Astrocyte (in vitro differentiated cells and primary cell): ENCODE measurements at regions not wholly inside any gene's neighbourhood (a gene's known extent, or its start where the extent isn't known, plus 50 kb on each side); places are given as distances from the start of the nearest gene placed in this dataset.

Source experiments
- DNase-seq: peaks from one replicate; pipeline ENCODE4 v3.0.0-alpha.2; 2010; ENCODE audit warnings: low read depth
- FAIRE-seq: peaks from 2 replicates; lab custom pipeline; 2011; peaks lifted over from hg19 to GRCh38; lab: Jason Lieb, UNC
- H2AFZ ChIP-seq: 2 replicates; pipeline ENCODE4 v1.6.0; 2012; ENCODE audit warnings: low read depth, low read length, inconsistent platforms
- H3K27ac ChIP-seq: 2 replicates; pipeline ENCODE4 v1.5.1; 2011; ENCODE audit warnings: low read depth, low read length, inconsistent platforms
- H3K27me3 ChIP-seq: 2 replicates; pipeline ENCODE4 v1.6.0; 2011; ENCODE audit warnings: low read length, inconsistent platforms; ENCODE audit not compliant: insufficient read depth
- H3K36me3 ChIP-seq: 2 replicates; pipeline ENCODE4 v1.5.1; 2011; ENCODE audit warnings: low read length, inconsistent platforms; ENCODE audit not compliant: insufficient read depth
- H3K4me1 ChIP-seq: 2 replicates; pipeline ENCODE4 v1.5.1; 2011; ENCODE audit warnings: low read length, inconsistent platforms; ENCODE audit not compliant: insufficient read depth
- H3K4me2 ChIP-seq: 2 replicates; pipeline ENCODE4 v1.6.0; 2012; ENCODE audit warnings: low read length, inconsistent platforms
- H3K4me3 ChIP-seq: 2 replicates; pipeline ENCODE4 v1.5.1; 2011; ENCODE audit warnings: low read depth, mild to moderate bottlenecking, low read length, inconsistent platforms; ENCODE audit not compliant: insufficient read depth
- H3K79me2 ChIP-seq: 2 replicates; pipeline ENCODE4 v1.6.0; 2012; ENCODE audit warnings: mild to moderate bottlenecking, low read length, inconsistent platforms; ENCODE audit not compliant: insufficient read depth
- H3K9ac ChIP-seq: 2 replicates; pipeline ENCODE4 v1.6.0; 2012; ENCODE audit warnings: mild to moderate bottlenecking, low read length, inconsistent platforms
- H3K9me3 ChIP-seq: 2 replicates; pipeline ENCODE4 v1.5.1; 2012; ENCODE audit warnings: low read depth, mild to moderate bottlenecking, low read length, inconsistent platforms; ENCODE audit not compliant: insufficient read depth
- H4K20me1 ChIP-seq: 2 replicates; pipeline ENCODE4 v1.6.0; 2012; ENCODE audit warnings: low read length, inconsistent platforms; ENCODE audit not compliant: insufficient read depth
- H3K27ac Mint-ChIP-seq: one replicate; pipeline ENCODE4 v1.8.0; 2021; ENCODE audit warnings: mild to moderate bottlenecking, mixed read lengths; ENCODE audit not compliant: unreplicated experiment
- H3K27me3 Mint-ChIP-seq: one replicate; pipeline ENCODE4 v1.8.0; 2021; ENCODE audit warnings: low read depth, mixed read lengths; ENCODE audit not compliant: unreplicated experiment
- H3K36me3 Mint-ChIP-seq: one replicate; pipeline ENCODE4 v1.8.0; 2021; ENCODE audit warnings: low read depth, mixed read lengths; ENCODE audit not compliant: unreplicated experiment
- H3K4me1 Mint-ChIP-seq: one replicate; pipeline ENCODE4 v1.8.0; 2021; ENCODE audit warnings: low read depth, mixed read lengths; ENCODE audit not compliant: unreplicated experiment
- H3K4me3 Mint-ChIP-seq: one replicate; pipeline ENCODE4 v1.8.0; 2021; ENCODE audit warnings: mild to moderate bottlenecking, moderate library complexity, mixed read lengths; ENCODE audit not compliant: unreplicated experiment
- H3K9me3 Mint-ChIP-seq: one replicate; pipeline ENCODE4 v1.8.0; 2021; ENCODE audit warnings: mild to moderate bottlenecking, mixed read lengths; ENCODE audit not compliant: unreplicated experiment
- EZH2 ChIP-seq: IDR thresholded peaks from 2 replicates; pipeline ENCODE4 v1.6.1; 2012; ENCODE audit warnings: mild to moderate bottlenecking, low read length, inconsistent platforms; ENCODE audit not compliant: insufficient read depth
- TF ChIP-seq, protein P1 (sequence below): IDR thresholded peaks from 2 replicates; pipeline ENCODE4 v1.5.1; 2011; ENCODE audit warnings: low read depth, mild to moderate bottlenecking, inconsistent platforms, low read length, moderate library complexity; ENCODE audit not compliant: insufficient read depth

DNA sequence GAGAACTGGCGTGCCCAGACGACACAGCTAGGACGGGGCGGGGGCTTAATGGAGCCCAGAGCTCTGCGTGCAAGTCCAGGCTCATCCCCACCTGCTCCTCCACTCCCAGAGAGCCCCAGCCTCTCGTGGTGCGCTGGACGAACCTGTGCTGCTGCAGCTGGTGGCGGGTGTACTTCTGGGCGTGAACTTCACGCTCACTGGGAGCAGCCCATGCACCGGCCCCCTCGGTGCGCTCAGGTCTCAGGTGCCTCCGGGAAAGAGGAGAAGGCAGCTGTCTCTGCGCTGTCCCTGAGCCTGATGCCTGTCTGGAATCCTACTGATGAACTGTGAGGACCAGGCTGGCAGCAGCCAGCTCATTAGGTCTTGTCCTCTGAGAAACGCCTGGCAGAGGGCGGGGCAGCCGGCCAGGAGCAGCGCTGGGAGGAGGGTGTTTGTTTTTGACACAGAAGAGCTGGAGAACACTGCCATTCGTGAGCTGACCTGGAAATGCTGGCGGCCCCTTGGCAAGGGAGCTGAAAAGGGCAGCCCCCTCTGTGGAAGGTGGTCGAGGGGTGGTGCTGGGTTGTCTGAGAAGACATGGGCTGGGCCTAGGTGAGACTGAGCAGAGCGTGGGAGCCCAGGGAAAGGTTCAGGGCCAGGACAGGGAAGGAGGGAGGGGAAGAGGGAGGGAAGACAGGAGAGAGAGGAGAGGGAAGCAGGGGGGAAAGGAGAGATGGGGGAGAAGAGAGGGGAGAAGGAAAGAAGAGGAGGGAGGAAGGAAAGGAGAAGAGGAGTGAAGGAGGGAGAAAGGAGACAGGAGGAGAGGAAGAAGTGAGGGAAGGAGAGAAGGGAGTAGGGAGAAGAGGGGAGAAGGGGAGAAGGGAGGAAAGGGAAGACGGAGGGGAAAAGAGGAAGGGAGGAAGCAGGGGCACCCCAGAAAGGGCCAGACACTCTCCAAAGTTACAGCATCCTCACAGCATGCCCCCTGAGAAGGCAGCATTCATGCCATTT is 53.5 kb upstream of the TNS3 start:
- FAIRE-seq, result no peak
- Histone ChIP-seq H4K20me1 (no peaks in the 10 kb centered on the region), H3K9ac (peak overlapping the region; percentile 60), H2AFZ (peak overlapping the region; percentile 74), H3K36me3 (no peaks in the 10 kb centered on the region), H3K4me1 (peaks cover 42% of the 10 kb centered on the region), H3K9me3 (no peaks in the 10 kb centered on the region), H3K4me3 (no peak overlapping the region), H3K27ac (no peak overlapping the region), H3K79me2 (no peaks in the 10 kb centered on the region), H3K4me2 (peak overlapping the region; percentile 53), H3K27me3 (no peaks in the 10 kb centered on the region)
- DNase-seq, result no peak
- Mint-ChIP-seq H3K9me3 (no peaks in the 10 kb centered on the region), H3K27me3 (peaks cover 9% of the 10 kb centered on the region), H3K4me1 (peaks cover 22% of the 10 kb centered on the region), H3K36me3 (no peaks in the 10 kb centered on the region), H3K4me3 (no peak overlapping the region), H3K27ac (no peak overlapping the region)
- no peak for TF ChIP-seq EZH2
- TF ChIP-seq, protein P1, sequence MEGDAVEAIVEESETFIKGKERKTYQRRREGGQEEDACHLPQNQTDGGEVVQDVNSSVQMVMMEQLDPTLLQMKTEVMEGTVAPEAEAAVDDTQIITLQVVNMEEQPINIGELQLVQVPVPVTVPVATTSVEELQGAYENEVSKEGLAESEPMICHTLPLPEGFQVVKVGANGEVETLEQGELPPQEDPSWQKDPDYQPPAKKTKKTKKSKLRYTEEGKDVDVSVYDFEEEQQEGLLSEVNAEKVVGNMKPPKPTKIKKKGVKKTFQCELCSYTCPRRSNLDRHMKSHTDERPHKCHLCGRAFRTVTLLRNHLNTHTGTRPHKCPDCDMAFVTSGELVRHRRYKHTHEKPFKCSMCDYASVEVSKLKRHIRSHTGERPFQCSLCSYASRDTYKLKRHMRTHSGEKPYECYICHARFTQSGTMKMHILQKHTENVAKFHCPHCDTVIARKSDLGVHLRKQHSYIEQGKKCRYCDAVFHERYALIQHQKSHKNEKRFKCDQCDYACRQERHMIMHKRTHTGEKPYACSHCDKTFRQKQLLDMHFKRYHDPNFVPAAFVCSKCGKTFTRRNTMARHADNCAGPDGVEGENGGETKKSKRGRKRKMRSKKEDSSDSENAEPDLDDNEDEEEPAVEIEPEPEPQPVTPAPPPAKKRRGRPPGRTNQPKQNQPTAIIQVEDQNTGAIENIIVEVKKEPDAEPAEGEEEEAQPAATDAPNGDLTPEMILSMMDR, result no peak

DNA sequence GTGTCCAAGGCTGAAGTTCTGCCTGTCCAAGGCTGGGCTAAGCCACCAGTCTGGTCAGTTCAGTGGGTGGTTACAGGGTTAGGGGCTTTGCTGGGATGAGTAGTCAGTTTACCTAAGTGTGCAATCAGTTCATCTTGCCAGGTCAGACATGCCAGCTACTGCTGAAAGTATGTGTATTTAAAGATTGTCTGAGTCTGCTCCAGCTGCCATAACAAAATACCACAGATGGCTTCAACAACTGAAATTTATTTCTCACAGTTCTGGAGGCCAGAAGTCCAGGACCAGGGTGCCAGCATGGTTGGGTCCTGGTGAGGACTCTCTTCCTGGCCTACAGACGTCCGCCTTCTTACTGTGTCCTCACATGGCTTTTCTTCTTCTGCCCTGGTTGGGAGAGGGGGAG is 52.4 kb upstream of the TNS3 start:
- H3K9me3 Mint-ChIP-seq, result no peaks in the 10 kb centered on the region
- Histone ChIP-seq H3K4me1 (peaks cover 35% of the 10 kb centered on the region), H3K27me3 (no peaks in the 10 kb centered on the region), H3K4me3 (no peak overlapping the region), H3K9ac (no peak overlapping the region), H3K27ac (no peak overlapping the region), H2AFZ (no peak overlapping the region), H4K20me1 (no peaks in the 10 kb centered on the region), H3K9me3 (no peaks in the 10 kb centered on the region), H3K4me2 (peak overlapping the region; percentile 23), H3K36me3 (no peaks in the 10 kb centered on the region), H3K79me2 (no peaks in the 10 kb centered on the region)
- H3K4me3 Mint-ChIP-seq, result no peak overlapping the region
- DNase-seq (peak; percentile 73), FAIRE-seq (no peak)
- peak overlapping the region; percentile 66 for H3K27ac Mint-ChIP-seq
- TF ChIP-seq, protein P1, result no peak
- no peak for TF ChIP-seq EZH2
- peaks cover 22% of the 10 kb centered on the region for H3K4me1 Mint-ChIP-seq
- peaks cover 2% of the 10 kb centered on the region for H3K27me3 Mint-ChIP-seq
- H3K36me3 Mint-ChIP-seq, result no peaks in the 10 kb centered on the region

DNA sequence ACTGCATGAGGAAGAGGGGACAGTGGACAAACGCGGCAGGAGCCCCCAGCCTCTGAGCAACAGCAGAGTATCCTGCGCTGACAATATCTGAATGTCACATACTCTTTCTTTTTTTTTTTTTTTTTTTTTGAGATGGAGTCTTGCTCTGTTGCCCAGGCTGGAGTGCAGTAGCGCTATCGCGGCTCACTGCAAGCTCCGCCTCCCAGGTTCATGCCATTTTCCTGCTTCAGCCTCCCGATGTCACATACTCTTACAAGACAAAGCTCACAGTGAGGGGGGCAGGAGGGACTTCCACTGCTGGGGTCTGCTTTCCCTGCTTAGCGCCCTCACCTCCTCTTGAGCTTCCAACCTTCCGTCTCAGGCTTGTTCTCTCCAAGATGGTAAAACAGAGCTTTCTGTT is 51.2 kb upstream of the TNS3 start:
- H2AFZ ChIP-seq, result no peak overlapping the region
- no peaks in the 10 kb centered on the region for H3K27me3 ChIP-seq
- peaks cover 26% of the 10 kb centered on the region for H3K4me1 ChIP-seq
- no peak overlapping the region for H3K27ac ChIP-seq
- H3K9ac ChIP-seq, result no peak overlapping the region
- H3K4me1 Mint-ChIP-seq, result peaks cover 22% of the 10 kb centered on the region
- H3K9me3 Mint-ChIP-seq, result no peaks in the 10 kb centered on the region
- H3K4me2 ChIP-seq, result no peak overlapping the region
- no peak for DNase-seq
- no peak for TF ChIP-seq EZH2
- TF ChIP-seq, protein P1, result no peak
- H4K20me1 ChIP-seq, result no peaks in the 10 kb centered on the region
- FAIRE-seq, result no peak
- H3K36me3 ChIP-seq, result no peaks in the 10 kb centered on the region
- peaks cover 2% of the 10 kb centered on the region for H3K27me3 Mint-ChIP-seq
- H3K4me3 Mint-ChIP-seq, result no peak overlapping the region
- no peak overlapping the region for H3K27ac Mint-ChIP-seq
- H3K79me2 ChIP-seq, result no peaks in the 10 kb centered on the region
- no peaks in the 10 kb centered on the region for H3K36me3 Mint-ChIP-seq
- H3K9me3 ChIP-seq, result no peaks in the 10 kb centered on the region
- H3K4me3 ChIP-seq, result no peak overlapping the region
